ENCODE measurements at regions not wholly inside any gene's neighbourhood (a gene's known extent, or its start where the extent isn't known, plus 50 kb on each side); places are given as distances from the start of the nearest gene placed in this dataset.
"Not testable (repeated sequence)": the region's sequence is repeated elsewhere in the genome, so short reads cannot be mapped to it uniquely, and the experiment has no call there.

GRCh38 chr12:102653406-102653805 lies 173.0 kb upstream of the IGF1 start:
- CTCF ChIA-PET = interaction anchor here (0.6 kb wide), 1 partner anchor 715 kb away, joined by 3 read pairs; no protein-coding TSS in a partner anchor
- no peaks in the 10 kb centered on the region for H3K27me3 ChIP-seq (ENCODE audit: control insufficient read depth, insufficient read depth, low read length)
- no peak for TF ChIP-seq CTCF (IDR thresholded peaks at IDR 0.05; ENCODE audit: low read depth, low read length)
- DNase-seq (ENCODE audit: low read depth, low spot score) = no peak
- H3K9me3 ChIP-seq (ENCODE audit: control insufficient read depth, insufficient read depth, low read length) = peaks cover 3% of the 10 kb centered on the region; the same call in 1 of the 2 replicates
- POLR2A ChIA-PET = no interaction called here
- no peak overlapping the region for H3K27ac ChIP-seq (ENCODE audit: low read depth, low read length)
- H3K4me3 ChIP-seq (ENCODE audit: low read depth, low read length) = no peak overlapping the region

- no peak overlapping the region for H3K4me3 ChIP-seq (ENCODE audit: low read depth, low read length)
- TF ChIP-seq CTCF (IDR thresholded peaks at IDR 0.05; ENCODE audit: low read depth, low read length) = no peak
- no peak overlapping the region for H3K27ac ChIP-seq (ENCODE audit: low read depth, low read length)
- H3K9me3 ChIP-seq (ENCODE audit: control insufficient read depth, insufficient read depth, low read length) = no peaks in the 10 kb centered on the region; the same call in 1 of the 2 replicates
- CTCF ChIA-PET = no interaction called here
- H3K27me3 ChIP-seq (ENCODE audit: control insufficient read depth, insufficient read depth, low read length) = no peaks in the 10 kb centered on the region
- POLR2A ChIA-PET = no interaction called here
- no peak for DNase-seq (ENCODE audit: low read depth, low spot score)
Observed at GRCh38 chr12:102652645-102653313, 172.4 kb upstream of the IGF1 start.

DNA sequence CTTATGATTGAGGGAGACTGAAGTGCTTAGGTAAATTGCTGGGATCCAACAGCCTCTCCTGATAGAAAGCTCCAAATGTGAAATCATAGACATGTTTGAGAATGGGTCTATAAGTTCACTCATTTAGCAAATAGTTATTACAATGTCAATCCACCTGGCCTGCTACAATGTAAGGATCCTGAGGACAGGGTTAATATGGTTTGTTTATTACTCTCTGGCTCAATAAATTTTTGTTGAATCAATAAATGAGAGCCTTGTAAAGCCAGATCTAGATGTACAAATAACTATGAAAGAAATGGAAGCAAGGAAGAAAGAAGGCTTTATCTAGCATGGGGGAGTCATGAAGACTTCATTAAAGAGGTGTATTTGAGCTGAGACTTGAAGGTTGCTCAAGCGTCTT lies 165.6 kb upstream of the IGF1 start:
- H3K9me3 ChIP-seq (ENCODE audit: control insufficient read depth, insufficient read depth, low read length) = no peaks in the 10 kb centered on the region
- ChIA-PET POLR2A (no interaction called here), CTCF (no interaction called here)
- no peak overlapping the region for H3K27ac ChIP-seq (ENCODE audit: low read depth, low read length)
- no peak overlapping the region for H3K4me3 ChIP-seq (ENCODE audit: low read depth, low read length)
- no peak for TF ChIP-seq CTCF (IDR thresholded peaks at IDR 0.05; ENCODE audit: low read depth, low read length)
- no peaks in the 10 kb centered on the region for H3K27me3 ChIP-seq (ENCODE audit: control insufficient read depth, insufficient read depth, low read length)
- no peak for DNase-seq (ENCODE audit: low read depth, low spot score)

DNA sequence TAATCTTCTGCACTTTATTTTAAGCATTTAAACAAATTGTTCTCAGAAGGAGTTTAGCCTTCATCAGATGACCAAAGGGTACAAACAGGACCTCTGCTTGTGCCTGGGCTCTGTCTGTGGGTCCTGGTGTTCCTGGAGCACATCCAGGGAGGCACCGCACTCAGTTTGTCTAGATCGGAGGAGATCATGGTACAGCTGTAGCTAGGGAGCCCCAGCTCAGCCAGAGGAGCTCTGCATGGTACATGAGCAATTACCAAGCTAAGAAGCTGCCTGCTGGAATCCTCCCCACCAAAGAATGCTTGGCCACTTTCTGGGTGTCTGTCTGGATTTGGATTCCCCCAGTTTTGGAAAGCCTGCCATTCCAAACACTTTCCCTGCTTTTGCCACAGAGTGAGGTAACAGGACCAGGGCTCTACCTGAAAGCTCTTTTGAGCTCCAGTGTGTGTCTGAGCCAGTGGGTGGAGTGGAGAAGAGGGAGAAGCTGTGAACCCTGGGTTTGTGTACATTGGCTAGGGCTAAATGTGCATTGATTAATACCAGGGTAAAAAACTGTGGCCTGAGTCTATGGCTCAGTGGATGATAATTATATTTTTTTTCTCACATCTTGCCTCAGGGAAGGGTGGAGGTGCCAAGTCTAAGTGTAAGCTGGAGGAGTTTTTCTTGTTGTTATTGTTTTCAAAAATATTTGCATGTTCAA lies 163.7 kb upstream of the IGF1 start:
- no peaks in the 10 kb centered on the region for H3K9me3 ChIP-seq (ENCODE audit: control insufficient read depth, insufficient read depth, low read length)
- no peak for DNase-seq (ENCODE audit: low read depth, low spot score)
- no peaks in the 10 kb centered on the region for H3K27me3 ChIP-seq (ENCODE audit: control insufficient read depth, insufficient read depth, low read length)
- ChIA-PET POLR2A (no interaction called here), CTCF (no interaction called here)
- TF ChIP-seq CTCF (IDR thresholded peaks at IDR 0.05; ENCODE audit: low read depth, low read length) = no peak
- H3K4me3 ChIP-seq (ENCODE audit: low read depth, low read length) = no peak overlapping the region
- no peak overlapping the region for H3K27ac ChIP-seq (ENCODE audit: low read depth, low read length)

GRCh38 chr12:102642199-102642598 lies 161.8 kb upstream of the IGF1 start:
- no peaks in the 10 kb centered on the region for H3K27me3 ChIP-seq (ENCODE audit: control insufficient read depth, insufficient read depth, low read length)
- ChIA-PET CTCF (interaction anchor here (2.1 kb wide), 1 partner anchor 61 kb away, joined by 5 read pairs; no protein-coding TSS in a partner anchor), POLR2A (no interaction called here)
- H3K9me3 ChIP-seq (ENCODE audit: control insufficient read depth, insufficient read depth, low read length) = no peaks in the 10 kb centered on the region
- no peak overlapping the region for H3K4me3 ChIP-seq (ENCODE audit: low read depth, low read length)
- no peak overlapping the region for H3K27ac ChIP-seq (ENCODE audit: low read depth, low read length)
- no peak for DNase-seq (ENCODE audit: low read depth, low spot score)
- no peak for TF ChIP-seq CTCF (IDR thresholded peaks at IDR 0.05; ENCODE audit: low read depth, low read length)

DNA sequence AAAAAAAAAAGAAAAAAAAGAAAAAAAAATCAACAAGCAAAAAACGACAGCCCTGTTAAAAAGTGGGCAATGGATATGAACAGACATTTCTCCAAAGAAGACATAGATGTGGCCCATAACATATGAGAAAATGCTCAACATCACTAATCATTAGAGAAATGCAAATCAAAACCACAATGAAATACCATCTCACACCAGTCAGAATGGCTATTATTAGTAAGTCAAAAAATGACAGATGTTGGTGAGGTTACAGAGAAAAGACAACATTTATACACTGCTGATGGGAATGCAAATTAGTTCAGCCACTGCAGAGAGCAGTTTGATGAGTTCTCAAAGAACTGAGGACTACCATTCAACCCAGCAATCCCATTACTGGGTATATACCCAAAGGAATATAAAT lies 160.3 kb upstream of the IGF1 start:
- DNase-seq (ENCODE audit: low read depth, low spot score); POLR2A ChIA-PET; H3K27me3 ChIP-seq (ENCODE audit: control insufficient read depth, insufficient read depth, low read length); H3K4me3 ChIP-seq (ENCODE audit: low read depth, low read length); H3K27ac ChIP-seq (ENCODE audit: low read depth, low read length); H3K9me3 ChIP-seq (ENCODE audit: control insufficient read depth, insufficient read depth, low read length): not testable (repeated sequence)
- CTCF ChIA-PET = interaction anchor here (2.1 kb wide), 1 partner anchor 62 kb away, joined by 5 read pairs; no protein-coding TSS in a partner anchor

All from AG04450 (cell line).